ENCODE measurements at regions not wholly inside any gene's neighbourhood (a gene's known extent, or its start where the extent isn't known, plus 50 kb on each side); places are given as distances from the start of the nearest gene placed in this dataset.

- TF ChIP-seq CTCF (IDR thresholded peaks at IDR 0.05), result no peak
- Histone ChIP-seq H3K36me3 (ENCODE audit: control insufficient read depth, insufficient read depth, low read length) (no peaks in the 10 kb centered on the region), H3K27me3 (ENCODE audit: control insufficient read depth, insufficient read depth, low read length) (no peaks in the 10 kb centered on the region), H3K4me1 (no peaks in the 10 kb centered on the region), H3K27ac (no peak overlapping the region), H3K9ac (no peak overlapping the region), H2AFZ (no peak overlapping the region), H3K4me2 (ENCODE audit: low read length) (no peak overlapping the region), H3K4me3 (ENCODE audit: low read depth, low read length) (no peak overlapping the region), H3K9me3 (ENCODE audit: control insufficient read depth, low read length) (no peaks in the 10 kb centered on the region), H3K79me2 (no peaks in the 10 kb centered on the region)
Measured at GRCh38 chr12:131355361-131356245, 355.3 kb upstream of the SFSWAP start.

- no peak overlapping the region for H3K4me3 ChIP-seq (ENCODE audit: low read depth, low read length)
- H3K27ac ChIP-seq, result no peak overlapping the region
- H3K79me2 ChIP-seq, result no peaks in the 10 kb centered on the region
- no peak overlapping the region for H2AFZ ChIP-seq
- no peaks in the 10 kb centered on the region for H3K27me3 ChIP-seq (ENCODE audit: control insufficient read depth, insufficient read depth, low read length)
- H3K36me3 ChIP-seq (ENCODE audit: control insufficient read depth, insufficient read depth, low read length), result no peaks in the 10 kb centered on the region
- H3K4me2 ChIP-seq (ENCODE audit: low read length), result no peak overlapping the region
- no peak for TF ChIP-seq CTCF (IDR thresholded peaks at IDR 0.05)
- no peaks in the 10 kb centered on the region for H3K9me3 ChIP-seq (ENCODE audit: control insufficient read depth, low read length)
- H3K4me1 ChIP-seq, result no peaks in the 10 kb centered on the region
- H3K9ac ChIP-seq, result no peak overlapping the region
Measured at GRCh38 chr12:131356485-131357184, 354.3 kb upstream of the SFSWAP start.

- no peak for TF ChIP-seq CTCF (IDR thresholded peaks at IDR 0.05)
- Histone ChIP-seq H2AFZ (no peak overlapping the region), H3K27ac (no peak overlapping the region), H3K9ac (no peak overlapping the region), H3K27me3 (ENCODE audit: control insufficient read depth, insufficient read depth, low read length) (no peaks in the 10 kb centered on the region), H3K4me3 (ENCODE audit: low read depth, low read length) (no peak overlapping the region), H3K79me2 (no peaks in the 10 kb centered on the region), H3K4me1 (no peaks in the 10 kb centered on the region), H3K36me3 (ENCODE audit: control insufficient read depth, insufficient read depth, low read length) (no peaks in the 10 kb centered on the region), H3K4me2 (ENCODE audit: low read length) (no peak overlapping the region), H3K9me3 (ENCODE audit: control insufficient read depth, low read length) (no peaks in the 10 kb centered on the region)
Measured at GRCh38 chr12:131357185-131357747, 353.6 kb upstream of the SFSWAP start.

- H3K4me2 ChIP-seq (ENCODE audit: low read length), result no peak overlapping the region
- TF ChIP-seq CTCF (IDR thresholded peaks at IDR 0.05), result no peak
- no peaks in the 10 kb centered on the region for H3K36me3 ChIP-seq (ENCODE audit: control insufficient read depth, insufficient read depth, low read length)
- H3K9me3 ChIP-seq (ENCODE audit: control insufficient read depth, low read length), result no peaks in the 10 kb centered on the region
- H2AFZ ChIP-seq, result no peak overlapping the region
- no peaks in the 10 kb centered on the region for H3K27me3 ChIP-seq (ENCODE audit: control insufficient read depth, insufficient read depth, low read length)
- H3K27ac ChIP-seq, result no peak overlapping the region
- H3K4me3 ChIP-seq (ENCODE audit: low read depth, low read length), result no peak overlapping the region
- no peaks in the 10 kb centered on the region for H3K79me2 ChIP-seq
- no peak overlapping the region for H3K9ac ChIP-seq
- H3K4me1 ChIP-seq, result no peaks in the 10 kb centered on the region
Measured at GRCh38 chr12:131357920-131358319, 353.0 kb upstream of the SFSWAP start.

Data from parathyroid adenoma (tissue), 2 donors.